ENCODE measurements at regions not wholly inside any gene's neighbourhood (a gene's known extent, or its start where the extent isn't known, plus 50 kb on each side); places are given as distances from the start of the nearest gene placed in this dataset.
"Not testable (repeated sequence)": the region's sequence is repeated elsewhere in the genome, so short reads cannot be mapped to it uniquely, and the experiment has no call there.

GRCh38 chr4:156538651-156539257, 432.8 kb downstream of the PDGFC start:
- DNase-seq, result no peak

DNA sequence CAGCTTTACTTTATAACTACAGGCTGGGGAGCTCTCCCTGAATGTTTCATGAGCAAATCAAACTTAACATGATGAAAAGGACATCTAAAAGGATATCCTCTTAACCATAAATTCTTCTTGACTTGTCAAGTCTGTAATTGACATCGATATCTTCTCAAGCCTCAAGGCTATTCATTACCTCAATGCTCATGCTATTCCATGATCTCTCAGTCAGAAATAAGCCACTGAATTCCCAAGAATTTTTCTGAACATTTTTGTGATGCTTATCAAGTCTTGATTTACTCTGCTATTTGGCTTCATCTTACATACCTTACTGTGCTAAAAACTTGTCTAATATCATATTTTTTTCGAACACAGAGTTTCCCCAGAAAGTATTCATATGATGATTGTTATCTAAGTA, 433.4 kb downstream of the PDGFC start:
- DNase-seq, result no peak

DNA sequence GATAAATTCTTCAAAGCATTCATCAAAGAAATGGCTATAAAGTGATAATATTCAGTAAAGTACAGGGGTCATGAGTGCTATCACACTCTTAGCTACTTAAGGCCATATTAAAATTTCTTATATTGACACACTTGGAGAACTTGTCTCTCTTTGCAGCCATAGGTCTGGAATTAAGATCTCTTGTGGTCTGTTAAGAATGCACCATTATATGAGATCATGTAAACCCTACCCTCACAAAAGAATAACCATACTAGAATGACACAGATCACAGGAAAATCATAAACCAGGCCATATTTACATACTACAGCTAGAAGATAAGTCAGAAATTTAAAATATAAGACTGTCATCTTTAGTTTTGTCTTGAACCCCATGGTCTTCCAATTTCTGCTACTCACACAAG, 434.3 kb downstream of the PDGFC start:
- no peak for DNase-seq

DNA sequence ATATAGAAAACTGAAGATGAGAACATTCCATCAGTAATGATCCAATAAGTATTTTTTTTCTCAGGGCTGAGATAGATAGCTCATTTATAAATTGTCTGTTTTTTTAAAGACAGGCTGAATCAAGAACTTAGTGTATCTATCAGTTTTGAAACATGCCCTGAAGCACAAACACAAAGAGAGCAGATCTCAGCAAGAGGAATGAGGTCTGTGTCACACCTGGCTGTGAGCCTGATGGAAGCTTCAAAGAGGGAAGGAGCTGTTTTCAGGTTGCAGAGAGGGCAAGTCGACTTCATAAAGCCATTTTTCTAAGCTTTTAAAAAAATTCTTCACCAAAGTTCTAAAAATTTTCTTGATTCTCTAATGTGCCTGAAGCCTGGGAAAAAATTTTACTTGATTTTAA, 434.9 kb downstream of the PDGFC start:
- no peak for DNase-seq

DNA sequence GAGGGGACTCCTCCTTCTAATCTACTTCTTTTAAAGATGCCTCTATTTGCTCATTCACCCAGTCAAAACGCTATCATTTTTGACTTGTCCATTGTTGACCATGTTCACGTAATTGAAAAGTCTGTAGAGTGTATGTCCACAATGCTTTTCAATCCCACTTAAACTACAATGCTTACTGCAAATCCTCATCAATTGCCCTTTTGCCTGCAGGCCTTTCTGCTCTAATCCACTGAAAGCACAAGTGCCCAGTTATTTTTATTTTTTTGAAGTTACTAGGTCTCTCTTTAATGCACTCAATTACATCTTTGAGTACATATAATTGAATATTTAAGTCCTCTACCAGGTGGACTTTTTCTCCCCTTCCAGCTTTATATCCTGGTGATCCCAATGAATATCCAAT, 437.4 kb downstream of the PDGFC start:
- DNase-seq, result no peak

GRCh38 chr4:156528216-156528615, 443.4 kb downstream of the PDGFC start:
- no peak for DNase-seq

DNA sequence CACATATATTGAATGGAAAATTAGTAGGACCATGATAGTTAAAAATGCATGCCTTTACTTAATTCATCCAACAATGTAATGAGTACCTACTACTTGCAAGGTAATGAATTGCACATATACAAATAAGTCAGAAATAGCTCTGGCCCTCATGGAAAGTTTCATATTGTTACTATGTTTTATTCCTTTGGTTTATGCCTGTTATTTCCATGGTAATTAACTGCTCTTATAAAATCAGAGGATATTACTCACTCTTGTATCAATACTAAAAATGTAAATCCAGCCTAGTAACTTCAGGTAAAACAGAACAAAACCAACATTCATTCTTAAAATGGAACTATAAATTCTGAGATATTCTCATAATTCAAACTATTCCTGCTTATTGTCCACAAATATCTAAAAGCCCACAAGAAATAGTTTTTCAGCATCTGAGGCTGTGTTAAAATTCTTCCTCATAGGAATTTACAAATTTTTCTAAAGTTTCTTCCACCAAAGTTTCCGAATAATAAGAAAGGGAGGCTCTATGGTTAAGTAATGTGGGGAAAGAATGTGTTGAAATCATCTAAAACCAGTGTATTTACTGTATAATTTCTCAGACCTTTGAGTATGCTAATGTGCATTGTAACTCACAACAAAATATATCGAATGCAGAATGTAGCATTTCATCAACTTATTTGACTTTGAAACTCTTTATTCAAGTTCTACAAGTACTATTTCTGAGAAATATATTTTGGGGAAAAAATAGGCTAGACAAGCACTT, 444.2 kb downstream of the PDGFC start:
- DNase-seq, result no peak

DNA sequence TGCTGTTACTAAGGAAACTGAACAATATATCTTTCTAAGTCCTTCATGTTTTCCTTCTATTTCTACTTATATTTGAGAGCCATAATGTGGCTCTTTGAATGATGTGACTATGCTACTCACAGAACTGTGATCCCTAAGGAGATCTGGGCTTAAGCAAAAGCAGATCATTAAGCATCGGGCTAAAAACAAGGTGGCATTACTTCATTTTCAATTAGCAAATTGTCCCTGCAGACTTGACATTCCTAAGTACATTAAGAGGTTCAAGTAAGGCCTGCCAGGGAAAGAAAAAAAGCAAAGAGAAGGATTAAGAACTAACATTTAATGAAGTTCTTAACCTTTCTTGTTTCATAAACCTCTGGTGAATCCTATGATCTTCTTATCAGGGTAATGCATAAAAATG, 447.6 kb downstream of the PDGFC start:
- DNase-seq, result no peak

- DNase-seq, result no peak
These were observed 448.1 kb downstream of the PDGFC start for GRCh38 chr4:156523492-156523891.

DNA sequence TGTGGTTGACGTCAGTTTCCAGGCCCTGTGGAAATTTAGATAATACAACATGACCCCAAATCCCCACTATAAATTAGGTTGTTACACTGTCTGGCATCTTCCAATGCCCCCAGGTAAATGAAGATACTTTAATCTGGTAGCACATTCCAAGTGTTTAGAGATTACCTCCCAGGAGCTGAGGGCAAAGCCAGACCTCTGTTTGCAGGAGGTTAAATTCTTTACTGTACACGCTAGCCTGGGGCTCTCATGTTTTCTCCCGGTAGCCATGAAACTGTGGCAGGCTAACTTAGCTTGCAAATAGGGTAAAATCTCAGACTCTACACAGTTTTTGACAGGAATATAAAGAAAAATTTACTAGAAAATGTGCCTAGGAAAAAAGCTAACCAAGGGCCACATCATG, 450.0 kb downstream of the PDGFC start:
- DNase-seq, result no peak

GRCh38 chr4:156517956-156518355, 453.6 kb downstream of the PDGFC start:
- no peak for DNase-seq

DNA sequence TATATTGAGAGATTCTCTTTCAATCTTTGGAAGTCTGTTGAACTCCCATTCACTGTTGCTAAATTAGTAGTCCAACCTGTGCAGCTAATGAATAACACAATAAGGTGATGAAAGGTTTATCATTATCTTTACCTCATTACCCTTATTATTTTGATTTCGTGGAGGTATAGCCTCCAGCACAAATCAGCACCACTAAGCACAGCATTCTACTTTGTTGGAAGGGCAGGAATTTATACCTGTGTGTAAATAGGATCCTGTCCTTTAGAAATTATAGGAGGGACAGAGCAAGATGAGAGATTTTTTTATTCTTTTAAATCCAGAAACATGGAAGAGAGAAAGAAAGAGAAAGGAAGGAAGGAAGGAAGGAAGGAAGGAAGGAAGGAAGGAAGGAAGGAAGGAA, 454.1 kb downstream of the PDGFC start:
- DNase-seq, result no peak

DNA sequence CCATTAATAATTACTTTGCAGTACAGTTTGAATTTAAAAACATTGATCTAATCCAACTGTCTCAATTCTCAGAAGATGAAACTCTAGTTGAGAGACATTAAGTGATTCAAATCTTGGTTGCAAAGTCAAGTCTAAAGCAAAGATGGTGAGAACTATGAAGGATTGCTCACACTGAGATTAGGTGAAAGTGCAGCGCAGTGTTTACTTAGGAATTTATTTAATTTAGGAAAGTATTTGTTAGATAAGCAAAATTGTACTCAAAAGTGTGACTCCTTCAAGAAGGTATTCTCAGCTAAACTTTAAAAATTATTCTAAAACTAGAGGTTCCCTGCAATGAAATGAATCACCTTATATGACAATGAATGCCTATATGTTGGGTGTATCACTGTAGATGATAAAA, 454.9 kb downstream of the PDGFC start:
- DNase-seq, result no peak

- no peak for DNase-seq
These were observed 456.3 kb downstream of the PDGFC start for GRCh38 chr4:156515295-156515694.

DNA sequence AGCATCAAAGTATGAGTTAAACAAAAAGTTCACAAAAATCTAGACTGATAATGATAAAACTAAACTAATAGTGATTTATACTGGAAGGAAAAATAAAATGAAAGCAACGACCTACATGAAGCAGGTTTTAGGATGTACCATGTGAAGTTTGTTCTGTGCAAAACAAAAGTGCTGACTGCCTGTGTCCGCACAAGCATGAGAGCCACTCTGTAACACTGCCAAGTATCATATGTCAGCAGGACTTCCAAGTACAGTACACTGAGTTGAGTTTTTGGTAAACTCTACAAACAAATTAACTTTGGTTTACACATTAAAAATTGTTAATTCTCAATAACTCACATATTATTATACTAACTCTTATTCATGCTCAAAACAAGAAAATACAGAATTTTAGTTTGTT, 459.0 kb downstream of the PDGFC start:
- no peak for DNase-seq

DNA sequence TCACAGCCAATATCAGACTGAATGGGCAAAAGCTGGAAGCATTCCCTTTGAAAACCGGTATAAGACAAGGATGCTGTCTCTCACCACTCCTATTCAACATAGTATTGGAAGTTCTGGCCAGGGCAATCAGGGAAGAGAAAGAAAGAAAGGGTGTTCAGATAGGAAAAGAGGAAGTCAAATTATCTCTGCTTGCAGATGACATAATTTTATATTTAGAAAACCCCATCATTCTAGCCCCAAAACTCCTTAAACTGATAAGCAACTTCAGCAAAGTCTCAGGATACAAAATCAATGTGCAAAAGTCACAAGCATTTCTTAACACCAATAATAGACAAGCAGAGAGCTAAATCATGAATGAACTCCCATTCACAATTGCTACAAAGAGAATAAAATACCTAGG, 461.7 kb downstream of the PDGFC start:
- DNase-seq, result not testable (repeated sequence)

DNA sequence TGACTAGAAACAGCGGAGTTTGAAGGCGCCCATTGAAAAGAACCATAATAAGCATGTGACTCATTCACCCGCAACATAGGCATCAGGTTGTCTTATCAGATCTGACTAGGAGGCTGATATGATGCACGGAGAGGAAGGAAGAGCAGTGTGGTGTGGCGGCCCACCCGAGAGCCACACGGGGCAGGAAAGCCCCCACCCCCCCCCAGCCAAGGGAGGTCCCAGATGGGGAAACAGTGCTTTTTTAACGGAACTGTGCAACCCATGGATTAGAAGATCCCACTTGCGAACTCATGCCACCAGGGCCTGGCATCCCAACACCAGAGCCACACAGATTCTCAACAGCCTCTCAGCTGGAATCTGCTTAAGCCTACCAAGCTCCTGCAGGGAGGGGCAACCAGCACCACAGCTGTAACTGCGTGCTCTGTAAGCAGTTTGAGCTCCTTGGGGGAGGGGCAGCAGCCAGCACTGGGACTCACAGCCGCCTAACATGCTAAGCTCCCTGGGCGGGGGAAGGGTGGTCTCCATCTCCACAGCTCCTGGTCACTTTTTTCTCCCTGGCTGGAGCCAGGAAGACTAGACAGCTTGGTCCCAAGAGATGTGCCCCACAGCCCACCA, 466.2 kb downstream of the PDGFC start:
- DNase-seq, result no peak

DNA sequence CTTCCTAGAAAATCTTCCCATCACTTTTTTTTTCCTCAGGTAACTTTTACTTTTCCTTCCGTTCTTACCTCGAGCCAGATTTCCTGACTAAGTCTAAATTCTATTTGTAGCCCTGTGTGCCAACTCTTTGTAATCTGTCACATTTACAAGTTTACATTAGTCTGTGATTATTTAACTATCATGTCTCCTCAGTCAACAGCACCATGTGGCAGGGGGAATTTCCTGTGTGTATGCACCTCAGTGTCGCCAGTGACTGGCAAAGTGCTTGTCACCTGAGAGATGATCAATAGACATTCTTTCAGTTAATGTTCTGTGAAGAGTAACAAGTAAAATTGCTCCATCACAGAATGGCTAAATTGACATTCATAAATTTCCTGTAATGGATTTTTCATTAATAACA, 468.5 kb downstream of the PDGFC start:
- DNase-seq, result no peak

DNA sequence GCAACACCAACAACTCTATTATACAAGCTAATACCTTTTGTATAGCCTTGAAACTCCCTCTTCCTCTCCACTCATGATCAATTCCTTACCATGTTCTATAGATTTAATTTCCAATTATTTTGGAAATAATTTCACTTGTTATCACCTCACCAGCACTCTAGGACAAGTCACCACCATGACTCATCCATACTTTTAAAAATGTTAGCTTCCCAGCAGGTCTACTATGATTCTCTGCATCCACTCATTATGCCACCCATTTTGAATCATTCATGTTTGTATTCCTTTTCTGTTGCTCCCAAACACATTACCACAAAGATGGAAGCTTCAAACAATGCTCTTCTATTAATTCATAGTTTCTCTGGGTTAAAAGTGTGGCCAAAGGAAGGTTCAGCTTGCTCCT, 469.6 kb downstream of the PDGFC start:
- DNase-seq, result no peak

DNA sequence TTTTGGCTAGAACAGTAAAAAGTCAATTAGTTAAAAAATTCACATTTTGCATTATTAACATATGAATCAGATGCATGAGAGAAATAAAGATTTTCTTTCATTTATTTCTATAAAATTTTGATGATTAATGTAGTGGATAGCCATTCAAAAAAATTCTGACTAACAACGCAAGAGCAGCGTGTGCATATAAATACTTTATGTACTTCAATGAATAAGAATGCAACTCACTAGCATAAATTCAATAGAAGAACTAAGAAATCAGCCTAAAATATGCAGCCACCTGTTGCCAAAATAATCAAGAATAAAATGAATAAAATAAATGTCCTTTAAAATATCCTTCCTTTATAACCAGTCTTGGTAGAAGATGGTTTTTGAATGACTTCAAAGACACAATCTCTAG, 471.9 kb downstream of the PDGFC start:
- DNase-seq, result no peak

- DNase-seq, result no peak
These were observed 474.1 kb downstream of the PDGFC start for GRCh38 chr4:156497486-156497885.

GRCh38 chr4:156496797-156497196, 474.8 kb downstream of the PDGFC start:
- no peak for DNase-seq

DNA sequence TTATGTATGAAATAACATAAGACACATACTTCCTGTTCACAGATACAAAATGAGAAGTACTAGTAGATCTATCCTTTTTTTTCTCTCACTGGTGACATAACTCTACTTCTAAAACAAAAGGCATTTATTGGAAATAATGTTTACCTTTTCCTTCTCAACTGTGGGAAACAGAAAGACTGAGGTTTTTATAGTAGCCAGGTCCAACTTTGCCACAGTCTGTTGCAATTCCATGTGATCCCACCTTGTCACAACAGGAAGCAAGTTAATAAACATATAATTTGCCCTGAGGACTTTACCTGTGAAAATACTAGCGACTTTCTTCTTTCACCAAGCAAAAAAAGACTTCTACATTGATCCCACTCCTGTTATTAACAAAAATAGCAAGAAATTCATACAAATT, 475.8 kb downstream of the PDGFC start:
- DNase-seq, result no peak

DNA sequence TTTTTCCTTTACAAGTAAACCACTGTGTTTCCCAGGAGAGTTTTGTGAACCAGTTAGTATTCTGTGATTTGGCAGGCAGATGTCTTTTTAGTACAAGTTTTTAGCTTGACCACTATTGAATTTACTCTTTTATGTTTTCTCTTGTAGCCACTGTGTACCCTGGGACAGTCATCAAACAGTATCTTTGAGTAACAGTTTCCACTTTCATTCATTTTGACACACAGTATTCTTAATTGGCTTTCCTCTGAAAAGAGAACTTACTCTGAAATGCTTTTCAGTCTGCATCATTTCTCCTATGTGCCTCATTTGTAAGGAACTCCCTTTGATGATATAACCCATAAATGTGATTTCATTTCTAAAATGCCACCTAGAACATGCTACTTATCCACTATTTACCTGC, 476.5 kb downstream of the PDGFC start:
- no peak for DNase-seq

DNA sequence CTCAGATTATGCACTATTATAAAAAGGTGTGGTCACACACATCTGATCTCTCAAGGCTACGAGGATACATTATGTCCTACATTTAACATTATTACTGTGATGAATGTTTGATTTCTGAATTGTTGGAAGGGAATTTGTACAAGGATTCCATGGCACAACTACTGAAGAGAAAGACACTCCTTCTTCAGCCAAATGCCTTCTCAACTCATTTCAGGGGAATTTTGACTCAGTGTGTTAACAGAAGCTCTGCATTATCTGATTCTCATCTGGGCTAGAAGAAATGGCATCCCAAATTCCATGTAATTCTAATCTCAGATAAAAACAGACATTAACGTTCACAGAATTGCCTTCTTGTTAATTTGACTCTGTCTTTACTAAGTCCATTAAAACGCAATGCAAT, 477.7 kb downstream of the PDGFC start:
- DNase-seq, result no peak
